SK-N-SH treated with all-trans-retinoic acid at 6 μM for 48 hours (cell line): ENCODE measurements at regions not wholly inside any gene's neighbourhood (a gene's known extent, or its start where the extent isn't known, plus 50 kb on each side); places are given as distances from the start of the nearest gene placed in this dataset.

Experiments used
- ATAC-seq: fragments of 200-7000 bp; cut with Tn5 transposase; 3 replicates; pipeline ENCODE4 v1.9.1; 2020; ENCODE audit warnings: mild to moderate bottlenecking, moderate library complexity
- ARNTL ChIP-seq: fragments of 450-650 bp; formaldehyde crosslinking; IDR thresholded peaks from 2 replicates; pipeline ENCODE4 v1.5.0; 2020; ENCODE audit warnings: low read depth, mild to moderate bottlenecking, moderate library complexity, borderline replicate concordance
- BACH2 ChIP-seq: fragments of 250-450 bp; sonication (Bioruptor Pico); IDR thresholded peaks from 2 replicates; pipeline ENCODE4 v1.9.0; 2021; ENCODE audit warnings: mild to moderate bottlenecking, borderline replicate concordance
- CREB5 ChIP-seq: fragments of 250-450 bp; sonication (Bioruptor Pico); IDR thresholded peaks from 2 replicates; pipeline ENCODE4 v1.5.1; 2020; ENCODE audit warnings: low read depth, mild to moderate bottlenecking, moderate library complexity
- CSDC2 ChIP-seq: fragments of 250-450 bp; sonication (Bioruptor Pico); IDR thresholded peaks from 2 replicates; pipeline ENCODE4 v1.5.0; 2020; ENCODE audit warnings: mild to moderate bottlenecking, moderate library complexity
- ESRRG ChIP-seq: fragments of 250-450 bp; sonication (Bioruptor Pico); IDR thresholded peaks from 2 replicates; pipeline ENCODE4 v1.6.1; 2021; ENCODE audit warnings: mild to moderate bottlenecking
- GLIS3 ChIP-seq: fragments of 250-450 bp; sonication (Bioruptor Pico); IDR thresholded peaks from 2 replicates; pipeline ENCODE4 v1.5.0; 2020; ENCODE audit warnings: mild to moderate bottlenecking, moderate library complexity
- ISL1 ChIP-seq: fragments of 250-450 bp; sonication (Bioruptor Pico); IDR thresholded peaks from 2 replicates; pipeline ENCODE4 v2.1.2; 2022; ENCODE audit warnings: mild to moderate bottlenecking, moderate library complexity
- OSR1 ChIP-seq: fragments of 250-450 bp; sonication (Bioruptor Pico); IDR thresholded peaks from 2 replicates; pipeline ENCODE4 v1.8.0; 2022; ENCODE audit warnings: moderate library complexity, mild to moderate bottlenecking, inconsistent platforms
- POU6F1 ChIP-seq: fragments of 250-450 bp; sonication (Bioruptor Pico); IDR thresholded peaks from 2 replicates; pipeline ENCODE4 v1.8.0; 2021; ENCODE audit warnings: low read depth, mild to moderate bottlenecking, moderate library complexity, borderline replicate concordance
- PPARA ChIP-seq: fragments of 250-450 bp; sonication (Bioruptor Pico); IDR thresholded peaks from 2 replicates; pipeline ENCODE4 v1.5.0; 2020; ENCODE audit warnings: mild to moderate bottlenecking, borderline replicate concordance
- RARB ChIP-seq: fragments of 250-450 bp; sonication (Bioruptor Pico); IDR thresholded peaks from 2 replicates; pipeline ENCODE4 v1.8.0; 2021; ENCODE audit warnings: mild to moderate bottlenecking, moderate library complexity
- TCF4 ChIP-seq: fragments of 250-450 bp; sonication (Bioruptor Pico); IDR thresholded peaks from 2 replicates; pipeline ENCODE4 v1.8.0; 2021; ENCODE audit warnings: mild to moderate bottlenecking, moderate library complexity, borderline replicate concordance
- TOX ChIP-seq: fragments of 250-450 bp; sonication (Bioruptor Pico); IDR thresholded peaks from 2 replicates; pipeline ENCODE4 v1.8.0; 2021; ENCODE audit warnings: mild to moderate bottlenecking, moderate library complexity, borderline replicate concordance
- ZC3H10 ChIP-seq: fragments of 250-450 bp; sonication (Bioruptor Pico); IDR thresholded peaks from 2 replicates; pipeline ENCODE4 v1.5.1; 2021; ENCODE audit warnings: mild to moderate bottlenecking, moderate library complexity
- ZFP3 ChIP-seq: fragments of 250-450 bp; sonication (Bioruptor Pico); IDR thresholded peaks from 2 replicates; pipeline ENCODE4 v1.5.0; 2020; ENCODE audit warnings: mild to moderate bottlenecking, moderate library complexity
- ZFP30 ChIP-seq: fragments of 450-650 bp; formaldehyde crosslinking; IDR thresholded peaks from 2 replicates; pipeline ENCODE4 v1.5.0; 2022; ENCODE audit warnings: mild to moderate bottlenecking, moderate library complexity
- ZNF565 ChIP-seq: fragments of 450-650 bp; formaldehyde crosslinking; conservative IDR thresholded peaks from 2 replicates; pipeline ENCODE4 v1.5.0; 2020; ENCODE audit warnings: low read depth, mild to moderate bottlenecking, moderate library complexity
- ZNF70 ChIP-seq: fragments of 450-650 bp; formaldehyde crosslinking; IDR thresholded peaks from 2 replicates; pipeline ENCODE4 v1.5.0; 2020; ENCODE audit warnings: mild to moderate bottlenecking, moderate library complexity
- ZNF8 ChIP-seq: fragments of 450-650 bp; formaldehyde crosslinking; IDR thresholded peaks from 2 replicates; pipeline ENCODE4 v1.5.0; 2020; ENCODE audit warnings: mild to moderate bottlenecking, moderate library complexity
- TF ChIP-seq, protein P1 (sequence below): fragments of 250-450 bp; sonication (Bioruptor Pico); IDR thresholded peaks from 2 replicates; pipeline ENCODE4 v1.8.0; 2020; ENCODE audit warnings: mild to moderate bottlenecking, moderate library complexity, borderline replicate concordance

GRCh38 chr12:46963191-46963590 lies 116.2 kb upstream of the PCED1B start:
- no peak for ATAC-seq
- no peak for TF ChIP-seq ZFP3 (CRISPR knock-in tag)
- TF ChIP-seq ZC3H10 (CRISPR knock-in tag), result no peak
- TF ChIP-seq, protein P1, sequence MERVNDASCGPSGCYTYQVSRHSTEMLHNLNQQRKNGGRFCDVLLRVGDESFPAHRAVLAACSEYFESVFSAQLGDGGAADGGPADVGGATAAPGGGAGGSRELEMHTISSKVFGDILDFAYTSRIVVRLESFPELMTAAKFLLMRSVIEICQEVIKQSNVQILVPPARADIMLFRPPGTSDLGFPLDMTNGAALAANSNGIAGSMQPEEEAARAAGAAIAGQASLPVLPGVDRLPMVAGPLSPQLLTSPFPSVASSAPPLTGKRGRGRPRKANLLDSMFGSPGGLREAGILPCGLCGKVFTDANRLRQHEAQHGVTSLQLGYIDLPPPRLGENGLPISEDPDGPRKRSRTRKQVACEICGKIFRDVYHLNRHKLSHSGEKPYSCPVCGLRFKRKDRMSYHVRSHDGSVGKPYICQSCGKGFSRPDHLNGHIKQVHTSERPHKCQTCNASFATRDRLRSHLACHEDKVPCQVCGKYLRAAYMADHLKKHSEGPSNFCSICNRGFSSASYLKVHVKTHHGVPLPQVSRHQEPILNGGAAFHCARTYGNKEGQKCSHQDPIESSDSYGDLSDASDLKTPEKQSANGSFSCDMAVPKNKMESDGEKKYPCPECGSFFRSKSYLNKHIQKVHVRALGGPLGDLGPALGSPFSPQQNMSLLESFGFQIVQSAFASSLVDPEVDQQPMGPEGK (CRISPR knock-in tag), result no peak

GRCh38 chr12:46963977-46964971 lies 115.1 kb upstream of the PCED1B start:
- no peak for TF ChIP-seq BACH2 (CRISPR knock-in tag)
- TF ChIP-seq ESRRG (CRISPR knock-in tag), result no peak
- no peak for TF ChIP-seq ZNF565
- TF ChIP-seq POU6F1 (CRISPR knock-in tag), result no peak
- no peak for TF ChIP-seq ZC3H10 (CRISPR knock-in tag)
- TF ChIP-seq ZNF70 (CRISPR knock-in tag), result no peak
- TF ChIP-seq PPARA (CRISPR knock-in tag), result no peak
- TF ChIP-seq ZNF8 (CRISPR knock-in tag), result no peak
- TF ChIP-seq ARNTL, result no peak
- TF ChIP-seq GLIS3 (CRISPR knock-in tag), result no peak
- TF ChIP-seq TCF4 (CRISPR knock-in tag), result no peak
- no peak for TF ChIP-seq OSR1 (CRISPR knock-in tag)
- TF ChIP-seq, protein P1 (CRISPR knock-in tag), result no peak
- TF ChIP-seq, all 23 proteins: peak for 0
- ATAC-seq, result peak; percentile 89

DNA sequence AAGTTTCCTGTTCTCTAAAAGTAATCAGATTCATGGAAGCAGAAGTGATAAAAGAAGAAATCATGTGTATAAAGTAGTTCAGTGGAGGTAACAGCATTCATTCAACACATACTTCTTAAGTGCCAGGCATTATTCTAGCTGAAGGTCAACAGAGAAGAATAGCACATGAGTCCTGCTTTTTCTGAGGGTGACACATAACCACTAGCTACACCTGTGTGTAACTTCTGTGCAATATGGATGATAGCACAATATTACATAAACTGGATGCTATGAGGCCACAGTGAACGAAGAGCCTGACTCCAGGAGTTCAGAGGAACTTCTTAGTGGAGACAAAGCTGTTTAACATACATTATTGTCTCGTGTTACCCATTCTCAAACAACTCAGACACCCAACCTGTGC lies 114.3 kb upstream of the PCED1B start:
- ATAC-seq, result peak; percentile 8
- no peak for TF ChIP-seq CREB5 (CRISPR knock-in tag)

GRCh38 chr12:46965880-46966279 lies 113.5 kb upstream of the PCED1B start:
- no peak for TF ChIP-seq PPARA (CRISPR knock-in tag)
- TF ChIP-seq TOX, result no peak
- no peak for TF ChIP-seq ZNF70 (CRISPR knock-in tag)
- no peak for ATAC-seq

GRCh38 chr12:46970636-46971035 lies 108.8 kb upstream of the PCED1B start:
- peak; percentile 65 for ATAC-seq
- TF ChIP-seq ZNF8 (CRISPR knock-in tag) (no peak), PPARA (CRISPR knock-in tag) (no peak), ZFP30 (CRISPR knock-in tag) (no peak), TOX (no peak), POU6F1 (CRISPR knock-in tag) (no peak), ESRRG (CRISPR knock-in tag) (no peak), BACH2 (CRISPR knock-in tag) (no peak), TCF4 (CRISPR knock-in tag) (no peak), OSR1 (CRISPR knock-in tag) (no peak), GLIS3 (CRISPR knock-in tag) (no peak), ISL1 (no peak), ZNF70 (CRISPR knock-in tag) (no peak), CREB5 (CRISPR knock-in tag) (no peak), CSDC2 (no peak), ZNF565 (no peak), ZC3H10 (CRISPR knock-in tag) (no peak), RARB (CRISPR knock-in tag) (no peak)
- TF ChIP-seq, protein P1 (CRISPR knock-in tag), result no peak
